HUES48 (cell line): ENCODE measurements at regions not wholly inside any gene's neighbourhood (a gene's known extent, or its start where the extent isn't known, plus 50 kb on each side); places are given as distances from the start of the nearest gene placed in this dataset.
A peak's percentile ranks its signal among the peaks of the same experiment; 100 is the strongest.
"Not testable (repeated sequence)": the region's sequence is repeated elsewhere in the genome, so short reads cannot be mapped to it uniquely, and the experiment has no call there.

Source experiments
- H3K27ac ChIP-seq: one replicate; pipeline ENCODE4 v1.7.0; 2013; ENCODE audit warnings: low read depth, low read length, inconsistent platforms
- H3K27me3 ChIP-seq: 2 replicates; pipeline ENCODE4 v1.6.1; 2013; ENCODE audit warnings: mild to moderate bottlenecking, low read length; ENCODE audit not compliant: control insufficient read depth, insufficient read depth
- H3K36me3 ChIP-seq: 2 replicates; pipeline ENCODE4 v1.6.1; 2013; ENCODE audit warnings: low read length; ENCODE audit not compliant: control insufficient read depth, insufficient read depth
- H3K4me1 ChIP-seq: 2 replicates; pipeline ENCODE4 v1.6.1; 2013; ENCODE audit warnings: mild to moderate bottlenecking, low read length; ENCODE audit not compliant: control insufficient read depth, insufficient read depth
- H3K4me3 ChIP-seq: 2 replicates; pipeline ENCODE4 v1.5.1; 2013; ENCODE audit warnings: mild to moderate bottlenecking, low read depth, low read length
- H3K9ac ChIP-seq: 2 replicates; pipeline ENCODE4 v1.6.1; 2013; ENCODE audit warnings: mild to moderate bottlenecking, low read depth, low read length, moderate library complexity
- H3K9me3 ChIP-seq: 2 replicates; pipeline ENCODE4 v1.6.1; 2013; ENCODE audit warnings: low read length; ENCODE audit not compliant: control insufficient read depth, insufficient read depth

DNA sequence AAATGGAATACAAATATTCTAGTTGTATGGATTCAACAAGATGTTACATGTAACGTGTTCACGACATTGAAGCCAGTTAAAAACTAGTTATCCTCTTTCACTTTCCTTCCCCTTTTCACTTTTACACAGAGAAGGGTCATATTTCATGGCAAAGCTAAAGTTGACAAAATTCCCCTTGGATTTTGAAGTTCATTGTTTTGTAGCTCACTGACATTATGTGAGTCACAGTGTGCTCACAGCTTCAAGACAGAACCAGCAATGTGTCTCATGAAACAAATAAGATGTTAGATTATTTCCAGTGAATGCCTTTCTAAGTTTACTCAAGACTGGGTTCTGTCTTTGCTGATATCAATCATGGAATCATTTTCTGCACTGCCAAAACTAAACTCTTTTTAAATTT is 535.5 kb upstream of the GRIN3A start:
- Histone ChIP-seq H3K27ac (no peak overlapping the region), H3K4me3 (no peak overlapping the region), H3K36me3 (no peaks in the 10 kb centered on the region), H3K9me3 (no peaks in the 10 kb centered on the region), H3K9ac (no peak overlapping the region), H3K4me1 (no peaks in the 10 kb centered on the region), H3K27me3 (no peaks in the 10 kb centered on the region)

DNA sequence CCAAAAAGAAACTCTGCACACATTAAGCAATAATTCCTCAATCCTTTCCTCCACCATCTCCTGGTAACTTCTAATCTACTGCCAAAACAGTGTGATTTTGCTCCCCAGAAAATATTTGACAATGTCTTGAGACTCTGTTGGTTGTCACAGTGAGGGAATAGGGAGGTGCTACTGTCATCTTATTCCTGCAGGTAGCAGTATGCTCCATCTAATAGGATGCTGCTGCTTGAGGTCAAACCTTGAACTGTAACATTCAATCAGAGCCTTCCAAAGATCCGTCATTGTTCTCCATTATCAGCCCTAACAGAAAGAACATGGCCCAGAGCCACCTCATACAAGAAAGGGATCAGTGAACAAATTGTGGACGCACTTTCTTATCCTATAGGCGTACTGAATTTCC is 514.7 kb upstream of the GRIN3A start:
- H3K4me3 ChIP-seq, result no peak overlapping the region
- no peaks in the 10 kb centered on the region for H3K27me3 ChIP-seq

DNA sequence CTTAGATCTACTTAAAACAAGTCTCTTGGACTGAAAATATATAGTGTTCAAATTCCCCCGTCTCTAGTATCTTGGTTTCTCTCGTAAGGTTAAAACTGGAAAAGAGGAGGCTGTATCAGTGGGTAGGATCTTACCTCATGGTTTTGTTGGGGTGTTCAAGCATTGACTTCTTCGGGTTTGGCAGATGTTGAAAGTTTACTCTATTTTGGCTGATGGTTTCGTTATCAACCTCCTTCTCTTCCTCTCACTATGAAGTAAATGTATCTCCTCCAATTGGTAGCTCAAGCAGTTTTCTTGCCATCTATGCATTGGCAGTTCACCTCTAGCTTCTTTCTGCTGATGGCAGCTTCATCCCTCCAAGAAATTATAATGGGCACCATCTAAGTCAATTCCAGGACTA is 506.5 kb upstream of the GRIN3A start:
- Histone ChIP-seq H3K4me3 (no peak overlapping the region), H3K27ac (no peak overlapping the region)

More for the DNA sequence above, 514.7 kb upstream of the GRIN3A start:
- Histone ChIP-seq H3K27ac (no peak overlapping the region), H3K9me3 (no peaks in the 10 kb centered on the region), H3K9ac (no peak overlapping the region), H3K4me1 (no peaks in the 10 kb centered on the region), H3K36me3 (no peaks in the 10 kb centered on the region)

GRCh38 chr9:102237520-102237919 is 499.1 kb upstream of the GRIN3A start:
- H3K36me3 ChIP-seq, result no peaks in the 10 kb centered on the region
- no peak overlapping the region for H3K27ac ChIP-seq
- H3K4me1 ChIP-seq, result no peaks in the 10 kb centered on the region
- H3K9me3 ChIP-seq, result no peaks in the 10 kb centered on the region
- no peak overlapping the region for H3K4me3 ChIP-seq
- no peaks in the 10 kb centered on the region for H3K27me3 ChIP-seq
- H3K9ac ChIP-seq, result no peak overlapping the region

More for the DNA sequence above, 506.5 kb upstream of the GRIN3A start:
- H3K4me1 ChIP-seq, result no peaks in the 10 kb centered on the region
- H3K9ac ChIP-seq, result no peak overlapping the region
- H3K27me3 ChIP-seq, result no peaks in the 10 kb centered on the region
- no peaks in the 10 kb centered on the region for H3K36me3 ChIP-seq
- no peaks in the 10 kb centered on the region for H3K9me3 ChIP-seq

GRCh38 chr9:102237094-102237493 is 498.6 kb upstream of the GRIN3A start:
- Histone ChIP-seq H3K4me3 (no peak overlapping the region), H3K27me3 (no peaks in the 10 kb centered on the region), H3K27ac (no peak overlapping the region), H3K9ac (no peak overlapping the region), H3K9me3 (no peaks in the 10 kb centered on the region), H3K4me1 (no peaks in the 10 kb centered on the region), H3K36me3 (no peaks in the 10 kb centered on the region)

DNA sequence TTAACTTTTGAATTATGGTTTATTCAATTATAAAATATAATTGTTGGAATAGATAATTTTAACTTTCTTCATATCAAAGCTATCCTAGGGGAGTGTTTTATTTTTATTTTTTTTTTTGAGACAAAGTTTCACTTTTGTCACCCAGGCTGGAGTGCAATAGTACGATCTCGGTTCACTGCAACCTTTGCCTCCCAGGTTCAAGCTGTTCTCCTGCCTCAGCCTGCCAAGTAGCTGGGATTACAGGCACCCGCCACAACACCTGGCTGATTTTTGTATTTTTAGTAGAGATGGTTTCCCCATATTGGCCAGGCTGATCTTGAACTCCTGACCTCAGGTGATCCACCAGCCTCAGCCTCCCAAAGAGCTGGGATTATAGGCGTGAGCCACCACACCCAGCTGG is 489.0 kb upstream of the GRIN3A start:
- H3K9me3 ChIP-seq, H3K9ac ChIP-seq, H3K4me3 ChIP-seq, H3K4me1 ChIP-seq, H3K27ac ChIP-seq, H3K36me3 ChIP-seq, H3K27me3 ChIP-seq: not testable (repeated sequence)

- 0 out of 2 replicates have a peak, but pooled peaks cover 6% of the 10 kb centered on the region for H3K4me1 ChIP-seq
- no peaks in the 10 kb centered on the region for H3K36me3 ChIP-seq
- H3K9me3 ChIP-seq, result no peaks in the 10 kb centered on the region
- H3K4me3 ChIP-seq, result no peak overlapping the region
- no peak overlapping the region for H3K27ac ChIP-seq
- H3K27me3 ChIP-seq, result no peaks in the 10 kb centered on the region
- H3K9ac ChIP-seq, result no peak overlapping the region
Measured at GRCh38 chr9:102225841-102226441, 487.5 kb upstream of the GRIN3A start.

- H3K9me3 ChIP-seq, H3K27me3 ChIP-seq, H3K27ac ChIP-seq, H3K36me3 ChIP-seq, H3K4me1 ChIP-seq: not testable (repeated sequence)
- Histone ChIP-seq H3K9ac (peak overlapping the region; percentile 82), H3K4me3 (peak overlapping the region; percentile 69)
Measured at GRCh38 chr9:102223320-102224136, 485.1 kb upstream of the GRIN3A start.

DNA sequence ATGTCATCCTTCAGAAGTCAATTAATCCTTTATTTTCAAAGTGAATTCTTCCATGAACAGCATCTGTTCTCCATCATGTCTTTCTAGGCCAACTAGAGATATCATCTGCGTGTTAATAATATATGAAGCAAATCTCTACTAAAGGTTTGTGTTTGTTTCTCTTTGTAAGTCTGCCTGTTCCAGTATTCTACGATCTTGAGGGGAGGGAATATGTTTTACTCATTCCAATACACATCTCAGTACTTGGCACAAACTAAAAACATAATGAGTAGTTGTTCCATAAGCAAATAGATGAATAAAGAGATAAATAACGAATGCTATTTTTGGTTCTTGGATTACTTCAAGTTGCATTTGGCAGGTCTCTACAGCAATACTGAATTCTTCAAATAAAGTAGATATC is 470.7 kb upstream of the GRIN3A start:
- Histone ChIP-seq H3K27ac (no peak overlapping the region), H3K36me3 (no peaks in the 10 kb centered on the region), H3K4me3 (no peak overlapping the region), H3K27me3 (no peaks in the 10 kb centered on the region), H3K9me3 (no peaks in the 10 kb centered on the region), H3K9ac (no peak overlapping the region), H3K4me1 (no peaks in the 10 kb centered on the region)

DNA sequence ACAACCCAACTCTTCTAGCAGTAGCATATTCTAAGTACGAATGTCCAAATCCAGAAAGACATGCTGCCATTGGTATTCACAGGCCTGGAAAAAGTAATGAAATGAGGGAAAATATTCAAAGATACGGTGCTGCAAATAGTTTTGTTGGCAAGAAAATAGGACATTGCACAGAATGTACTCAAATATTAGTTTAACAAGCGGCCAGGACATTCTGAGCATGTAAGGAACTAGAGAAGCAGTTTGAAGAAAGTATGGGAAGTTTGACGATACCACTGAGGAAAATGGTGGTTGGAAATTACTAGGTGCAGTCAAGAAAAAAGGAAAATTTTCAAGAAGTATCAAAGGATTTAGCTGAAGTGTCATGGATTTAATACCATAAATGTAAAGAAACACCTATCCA is 468.0 kb upstream of the GRIN3A start:
- H3K27me3 ChIP-seq, result no peaks in the 10 kb centered on the region
- no peaks in the 10 kb centered on the region for H3K36me3 ChIP-seq
- H3K27ac ChIP-seq, result no peak overlapping the region
- H3K4me3 ChIP-seq, result no peak overlapping the region
- no peaks in the 10 kb centered on the region for H3K9me3 ChIP-seq
- H3K4me1 ChIP-seq, result no peaks in the 10 kb centered on the region
- H3K9ac ChIP-seq, result no peak overlapping the region

DNA sequence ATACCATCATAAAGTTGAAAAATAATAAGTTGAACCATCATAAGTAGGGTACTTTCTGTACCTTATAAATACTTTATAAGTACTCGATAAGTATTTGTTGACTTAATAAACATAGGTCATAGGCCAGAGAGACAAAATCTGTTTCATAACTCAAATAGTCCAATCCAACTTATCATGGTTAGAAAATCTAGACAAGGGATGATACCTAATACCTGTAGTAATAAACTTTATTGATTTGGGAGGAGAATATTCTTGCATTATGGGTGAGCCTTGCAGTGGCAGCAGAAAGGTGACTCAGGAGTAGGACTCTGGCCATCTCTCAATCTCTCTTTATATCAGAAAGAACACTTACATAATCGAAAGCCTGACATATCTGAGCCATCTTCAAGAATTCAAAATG is 466.8 kb upstream of the GRIN3A start:
- H3K9me3 ChIP-seq, result no peaks in the 10 kb centered on the region
- no peaks in the 10 kb centered on the region for H3K4me1 ChIP-seq
- H3K4me3 ChIP-seq, result no peak overlapping the region
- no peaks in the 10 kb centered on the region for H3K36me3 ChIP-seq
- no peak overlapping the region for H3K27ac ChIP-seq
- no peak overlapping the region for H3K9ac ChIP-seq
- H3K27me3 ChIP-seq, result no peaks in the 10 kb centered on the region
